HEK293 (cell line): ENCODE measurements at regions not wholly inside any gene's neighbourhood (a gene's known extent, or its start where the extent isn't known, plus 50 kb on each side); places are given as distances from the start of the nearest gene placed in this dataset.

ENCODE experiments used
- CTCF ChIA-PET: fragments of 350-600 bp; formaldehyde crosslinking; extraction: SDS; loops from one replicate; lab custom pipeline; 2021; ENCODE audit warnings: antibody characterized with exemption; lab: Yijun Ruan, JAX
- POLR2A ChIA-PET: fragments of 300-600 bp; formaldehyde crosslinking; extraction: SDS; loops from one replicate; lab custom pipeline; 2020; ENCODE audit warnings: antibody characterized with exemption, inconsistent platforms; lab: Yijun Ruan, JAX
- H3K27ac ChIP-seq: fragments of 200-500 bp; sonication (Bioruptor generic); 2 replicates; pipeline ENCODE4 v1.5.1; 2014; ENCODE audit warnings: low read depth, low read length, control low read depth, inconsistent platforms; ENCODE audit errors: extremely low read depth
- H3K36me3 ChIP-seq, 2 experiments: fragments of 200-500 bp in 1 of 2; sonication (Bioruptor generic) in 1 of 2; 1 replicate in 1 of 2; 2 replicates in 1 of 2; pipeline ENCODE4 v1.5.1; 2014 to 2017; ENCODE audit warnings: inconsistent platforms in 2 of 2, low read length in 2 of 2; ENCODE audit not compliant: control insufficient read depth in 2 of 2, insufficient read depth in 1 of 2
- H3K4me1 ChIP-seq: fragments of 200-500 bp; sonication (Bioruptor generic); 2 replicates; pipeline ENCODE4 v1.5.1; 2014; ENCODE audit warnings: mild to moderate bottlenecking, low read length, inconsistent platforms; ENCODE audit not compliant: control insufficient read depth, insufficient read depth
- H3K4me3 ChIP-seq: 2 replicates; pipeline ENCODE4 v1.5.1; 2011; ENCODE audit warnings: low read depth, mild to moderate bottlenecking, control low read depth, low read length, moderate library complexity
- H3K9me3 ChIP-seq: fragments of 200-500 bp; sonication (Bioruptor generic); 2 replicates; pipeline ENCODE4 v1.5.1; 2014; ENCODE audit warnings: low read depth, low read length, inconsistent platforms; ENCODE audit not compliant: control insufficient read depth, insufficient read depth
- BCL11B ChIP-seq: fragments of 450-650 bp; formaldehyde crosslinking; IDR thresholded peaks from 2 replicates; pipeline ENCODE4 v1.5.1; 2016; ENCODE audit warnings: low read depth, missing biosample characterization, missing genetic modification characterization
- GLI4 ChIP-seq: fragments of 450-650 bp; formaldehyde crosslinking; IDR thresholded peaks from 2 replicates; pipeline ENCODE4 v1.5.1; 2016; ENCODE audit warnings: missing biosample characterization, missing genetic modification characterization
- GLIS2 ChIP-seq: fragments of 450-650 bp; formaldehyde crosslinking; IDR thresholded peaks from 2 replicates; pipeline ENCODE4 v1.5.1; 2016; ENCODE audit warnings: missing biosample characterization, missing genetic modification characterization
- KLF10 ChIP-seq: fragments of 450-650 bp; IDR thresholded peaks from 2 replicates; pipeline ENCODE4 v1.5.1; 2018; ENCODE audit warnings: missing biosample characterization, mild to moderate bottlenecking, missing genetic modification characterization
- MYNN ChIP-seq: fragments of 450-650 bp; formaldehyde crosslinking; IDR thresholded peaks from 2 replicates; pipeline ENCODE4 v1.5.1; 2016; ENCODE audit warnings: missing biosample characterization, missing genetic modification characterization, borderline replicate concordance
- PATZ1 ChIP-seq: fragments of 450-650 bp; formaldehyde crosslinking; IDR thresholded peaks from 2 replicates; pipeline ENCODE4 v1.5.1; 2016; ENCODE audit warnings: missing biosample characterization, missing genetic modification characterization
- PRDM1 ChIP-seq: fragments of 450-650 bp; formaldehyde crosslinking; IDR thresholded peaks from 2 replicates; pipeline ENCODE4; 2016; ENCODE audit warnings: missing biosample characterization, missing genetic modification characterization
- REST ChIP-seq: fragments of 450-650 bp; formaldehyde crosslinking; IDR thresholded peaks from 2 replicates; pipeline ENCODE4 v1.5.1; 2016; ENCODE audit warnings: missing biosample characterization, missing genetic modification characterization
- ZBTB1 ChIP-seq: fragments of 450-650 bp; formaldehyde crosslinking; IDR thresholded peaks from 2 replicates; pipeline ENCODE4 v1.5.1; 2016; ENCODE audit warnings: missing biosample characterization, missing genetic modification characterization
- ZBTB44 ChIP-seq: fragments of 450-650 bp; IDR thresholded peaks from 2 replicates; pipeline ENCODE4 v1.5.1; 2018; ENCODE audit warnings: missing biosample characterization, mild to moderate bottlenecking, missing genetic modification characterization
- ZFP37 ChIP-seq: fragments of 450-650 bp; formaldehyde crosslinking; IDR thresholded peaks from 2 replicates; pipeline ENCODE4 v1.5.1; 2016; ENCODE audit warnings: missing biosample characterization, missing genetic modification characterization
- ZNF112 ChIP-seq: fragments of 450-650 bp; formaldehyde crosslinking; IDR thresholded peaks from 2 replicates; pipeline ENCODE4 v1.5.0; 2017; ENCODE audit warnings: missing biosample characterization, missing genetic modification characterization
- ZNF138 ChIP-seq: fragments of 450-650 bp; formaldehyde crosslinking; IDR thresholded peaks from 2 replicates; pipeline ENCODE4 v1.5.1; 2016; ENCODE audit warnings: missing biosample characterization, missing genetic modification characterization, borderline replicate concordance
- ZNF146 ChIP-seq: fragments of 450-650 bp; formaldehyde crosslinking; IDR thresholded peaks from 2 replicates; pipeline ENCODE4 v1.5.1; 2016; ENCODE audit warnings: missing biosample characterization, missing genetic modification characterization
- ZNF223 ChIP-seq: fragments of 450-650 bp; formaldehyde crosslinking; IDR thresholded peaks from 2 replicates; pipeline ENCODE4 v1.5.1; 2016; ENCODE audit warnings: missing biosample characterization, missing genetic modification characterization
- ZNF239 ChIP-seq: fragments of 450-650 bp; formaldehyde crosslinking; IDR thresholded peaks from 2 replicates; pipeline ENCODE4 v1.5.1; 2016; ENCODE audit warnings: missing biosample characterization, missing genetic modification characterization
- ZNF394 ChIP-seq: fragments of 450-650 bp; formaldehyde crosslinking; IDR thresholded peaks from 2 replicates; pipeline ENCODE4 v1.5.1; 2016; ENCODE audit warnings: missing biosample characterization, missing genetic modification characterization, mild to moderate bottlenecking, moderate library complexity, borderline replicate concordance
- ZNF513 ChIP-seq: fragments of 450-650 bp; IDR thresholded peaks from 2 replicates; pipeline ENCODE4 v1.5.1; 2018; ENCODE audit warnings: missing biosample characterization, missing genetic modification characterization
- ZNF544 ChIP-seq: fragments of 450-650 bp; formaldehyde crosslinking; IDR thresholded peaks from 2 replicates; pipeline ENCODE4 v1.5.0; 2017; ENCODE audit warnings: missing biosample characterization, missing genetic modification characterization
- ZNF555 ChIP-seq: fragments of 450-650 bp; formaldehyde crosslinking; conservative IDR thresholded peaks from 2 replicates; pipeline ENCODE4 v1.5.1; 2017; ENCODE audit warnings: missing biosample characterization, mild to moderate bottlenecking, missing genetic modification characterization, inconsistent platforms
- ZNF621 ChIP-seq: fragments of 450-650 bp; formaldehyde crosslinking; IDR thresholded peaks from 2 replicates; pipeline ENCODE4 v1.5.1; 2017; ENCODE audit warnings: missing biosample characterization, missing genetic modification characterization
- ZNF624 ChIP-seq: fragments of 450-650 bp; formaldehyde crosslinking; IDR thresholded peaks from 2 replicates; pipeline ENCODE4 v1.5.1; 2017; ENCODE audit warnings: missing biosample characterization, missing genetic modification characterization
- ZNF654 ChIP-seq: fragments of 450-650 bp; formaldehyde crosslinking; IDR thresholded peaks from 2 replicates; pipeline ENCODE4 v1.5.1; 2016; ENCODE audit warnings: low read depth, missing biosample characterization, missing genetic modification characterization
- ZNF677 ChIP-seq: fragments of 450-650 bp; IDR thresholded peaks from 2 replicates; pipeline ENCODE4 v1.5.0; 2018; ENCODE audit warnings: missing biosample characterization, mild to moderate bottlenecking, missing genetic modification characterization, moderate library complexity
- ZXDB ChIP-seq: fragments of 450-650 bp; formaldehyde crosslinking; IDR thresholded peaks from 2 replicates; pipeline ENCODE4 v1.5.1; 2016; ENCODE audit warnings: missing biosample characterization, missing genetic modification characterization

- TF ChIP-seq GLIS2 (no peak), ZNF677 (tag by site-specific recombination) (no peak), ZNF544 (tag by site-specific recombination) (no peak), KLF10 (tag by site-specific recombination) (no peak)
Measured at GRCh38 chr14:56501909-56502530, 77.6 kb upstream of the TMEM260 start (continued).

GRCh38 chr14:56505361-56505760 lies 74.2 kb upstream of the TMEM260 start:
- Histone ChIP-seq H3K27ac (no peak overlapping the region), H3K4me1 (no peaks in the 10 kb centered on the region)
- CTCF ChIA-PET: interaction anchor here (1.6 kb wide), 1 partner anchor 14 kb away, joined by 8 read pairs; no protein-coding TSS in a partner anchor
- TF ChIP-seq ZNF654 (no peak), ZNF138 (tag by site-specific recombination) (no peak), ZNF112 (no peak), ZNF513 (tag by site-specific recombination) (no peak), MYNN (tag by site-specific recombination) (no peak), ZNF621 (tag by site-specific recombination) (no peak), ZNF146 (tag by site-specific recombination) (no peak), PRDM1 (tag by site-specific recombination) (no peak), ZXDB (no peak)
- TF ChIP-seq, all 188 proteins: peak for 0
- POLR2A ChIA-PET: no interaction called here
- Histone ChIP-seq H3K36me3 (no peaks in the 10 kb centered on the region), H3K4me3 (no peak overlapping the region), H3K9me3 (no peaks in the 10 kb centered on the region)

GRCh38 chr14:56512521-56512920 lies 67.1 kb upstream of the TMEM260 start:
- no peak overlapping the region for H3K27ac ChIP-seq
- H3K36me3 ChIP-seq: no peaks in the 10 kb centered on the region
- ChIA-PET CTCF (no interaction called here), POLR2A (no interaction called here)
- H3K9me3 ChIP-seq: no peaks in the 10 kb centered on the region
- no peaks in the 10 kb centered on the region for H3K4me1 ChIP-seq
- no peak for TF ChIP-seq ZNF555
- no peak for TF ChIP-seq ZFP37
- TF ChIP-seq ZBTB1 (tag by site-specific recombination): no peak
- no peak for TF ChIP-seq BCL11B (tag by site-specific recombination)
- no peak for TF ChIP-seq ZNF394 (tag by site-specific recombination)
- TF ChIP-seq ZNF223 (tag by site-specific recombination): no peak
- TF ChIP-seq GLI4 (tag by site-specific recombination): no peak
- TF ChIP-seq ZNF239: no peak
- TF ChIP-seq REST: no peak
- no peak for TF ChIP-seq ZXDB
- TF ChIP-seq PATZ1: no peak
- TF ChIP-seq ZNF624 (tag by site-specific recombination): no peak
- no peak for TF ChIP-seq ZBTB44 (tag by site-specific recombination)
- TF ChIP-seq ZNF112: no peak
- TF ChIP-seq ZNF654: no peak
- H3K4me3 ChIP-seq: no peak overlapping the region
